ENCODE measurements at regions not wholly inside any gene's neighbourhood (a gene's known extent, or its start where the extent isn't known, plus 50 kb on each side); places are given as distances from the start of the nearest gene placed in this dataset.

DNA sequence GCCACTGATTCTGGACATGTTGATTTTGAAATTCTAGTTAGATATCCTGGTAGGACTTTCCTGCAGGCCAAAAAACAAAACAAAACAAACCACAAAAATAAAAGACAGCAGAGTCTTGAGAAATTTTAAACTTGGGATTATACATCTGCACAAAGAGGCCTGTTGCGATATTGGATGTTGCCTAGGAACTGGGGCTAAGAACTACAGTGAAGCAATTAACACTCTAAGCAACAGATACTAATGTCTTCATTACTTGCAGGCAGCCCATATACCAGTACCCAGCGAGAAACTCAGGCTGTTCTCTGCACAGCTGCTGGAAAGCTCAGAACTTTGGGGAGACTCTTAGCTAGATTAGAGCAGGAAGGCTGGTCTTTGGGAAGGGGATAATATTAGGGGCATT, 69.1 kb upstream of the SCOC start:
- TF ChIP-seq, protein P1, sequence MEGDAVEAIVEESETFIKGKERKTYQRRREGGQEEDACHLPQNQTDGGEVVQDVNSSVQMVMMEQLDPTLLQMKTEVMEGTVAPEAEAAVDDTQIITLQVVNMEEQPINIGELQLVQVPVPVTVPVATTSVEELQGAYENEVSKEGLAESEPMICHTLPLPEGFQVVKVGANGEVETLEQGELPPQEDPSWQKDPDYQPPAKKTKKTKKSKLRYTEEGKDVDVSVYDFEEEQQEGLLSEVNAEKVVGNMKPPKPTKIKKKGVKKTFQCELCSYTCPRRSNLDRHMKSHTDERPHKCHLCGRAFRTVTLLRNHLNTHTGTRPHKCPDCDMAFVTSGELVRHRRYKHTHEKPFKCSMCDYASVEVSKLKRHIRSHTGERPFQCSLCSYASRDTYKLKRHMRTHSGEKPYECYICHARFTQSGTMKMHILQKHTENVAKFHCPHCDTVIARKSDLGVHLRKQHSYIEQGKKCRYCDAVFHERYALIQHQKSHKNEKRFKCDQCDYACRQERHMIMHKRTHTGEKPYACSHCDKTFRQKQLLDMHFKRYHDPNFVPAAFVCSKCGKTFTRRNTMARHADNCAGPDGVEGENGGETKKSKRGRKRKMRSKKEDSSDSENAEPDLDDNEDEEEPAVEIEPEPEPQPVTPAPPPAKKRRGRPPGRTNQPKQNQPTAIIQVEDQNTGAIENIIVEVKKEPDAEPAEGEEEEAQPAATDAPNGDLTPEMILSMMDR (IDR thresholded peaks at IDR 0.05; ENCODE audit: borderline replicate concordance, extremely low read depth, low read length, poor library complexity, severe bottlenecking) = no peak
- TF ChIP-seq EZH2 (IDR thresholded peaks at IDR 0.05; ENCODE audit: borderline replicate concordance, low read depth, low read length, severe bottlenecking) = no peak
